H9 (cell line): ENCODE measurements at regions not wholly inside any gene's neighbourhood (a gene's known extent, or its start where the extent isn't known, plus 50 kb on each side); places are given as distances from the start of the nearest gene placed in this dataset.

ENCODE experiments used
- DNase-seq: peaks from one replicate; pipeline ENCODE4 v3.0.0-alpha.2; 2017
- H2AFZ ChIP-seq: one replicate; pipeline ENCODE4 v1.6.1; 2013; ENCODE audit warnings: mild to moderate bottlenecking, low read length, control low read depth, moderate library complexity
- H2AK5ac ChIP-seq: 2 replicates; pipeline ENCODE4 v1.6.1; 2013; ENCODE audit warnings: low read length, control low read depth, mixed read lengths; ENCODE audit not compliant: insufficient read length
- H2BK120ac ChIP-seq: one replicate; pipeline ENCODE4 v1.6.1; 2013; ENCODE audit warnings: low read depth, mild to moderate bottlenecking, low read length, control low read depth, inconsistent platforms; ENCODE audit not compliant: poor library complexity, severe bottlenecking
- H2BK12ac ChIP-seq: 2 replicates; pipeline ENCODE4 v1.6.1; 2013; ENCODE audit warnings: low read length, control low read depth, mixed read lengths, low read depth; ENCODE audit not compliant: insufficient read length
- H2BK15ac ChIP-seq: 2 replicates; pipeline ENCODE4 v1.6.1; 2013; ENCODE audit warnings: low read depth, low read length, control low read depth
- H2BK20ac ChIP-seq: one replicate; pipeline ENCODE4 v1.6.1; 2013; ENCODE audit warnings: low read depth, mild to moderate bottlenecking, low read length, control low read depth, inconsistent platforms; ENCODE audit not compliant: poor library complexity, severe bottlenecking
- H2BK5ac ChIP-seq: 2 replicates; pipeline ENCODE4 v1.6.1; 2013; ENCODE audit warnings: low read length, control low read depth, mixed read lengths; ENCODE audit not compliant: insufficient read length
- H3K14ac ChIP-seq: 2 replicates; pipeline ENCODE4 v1.6.1; 2013; ENCODE audit warnings: low read length, control low read depth; ENCODE audit not compliant: insufficient read depth
- H3K18ac ChIP-seq: 2 replicates; pipeline ENCODE4 v1.6.1; 2013; ENCODE audit warnings: low read depth, mild to moderate bottlenecking, mixed read lengths, low read length, control low read depth; ENCODE audit not compliant: insufficient read length
- H3K23ac ChIP-seq: 2 replicates; pipeline ENCODE4 v1.6.1; 2013; ENCODE audit warnings: low read length, control low read depth, mixed read lengths, low read depth; ENCODE audit not compliant: insufficient read length
- H3K23me2 ChIP-seq: 2 replicates; pipeline ENCODE4 v1.6.1; 2013; ENCODE audit warnings: low read depth, mild to moderate bottlenecking, mixed read lengths, low read length, control low read depth; ENCODE audit not compliant: insufficient read length, poor library complexity, severe bottlenecking
- H3K27ac ChIP-seq: 2 replicates; pipeline ENCODE4 v1.5.1; 2013; ENCODE audit warnings: low read length, control low read depth, mixed read lengths, low read depth; ENCODE audit not compliant: insufficient read length
- H3K27me3 ChIP-seq: 2 replicates; pipeline ENCODE4 v1.6.1; 2013; ENCODE audit warnings: low read length, control low read depth, inconsistent platforms; ENCODE audit not compliant: insufficient read depth
- H3K4ac ChIP-seq: 2 replicates; pipeline ENCODE4 v1.6.1; 2013; ENCODE audit warnings: low read depth, mild to moderate bottlenecking, control low read depth, inconsistent platforms, low read length, moderate library complexity
- H3K4me1 ChIP-seq: 2 replicates; pipeline ENCODE4 v1.6.1; 2013; ENCODE audit warnings: low read length, control low read depth, inconsistent platforms; ENCODE audit not compliant: insufficient read depth
- H3K4me2 ChIP-seq: 2 replicates; pipeline ENCODE4 v1.6.1; 2013; ENCODE audit warnings: low read length, control low read depth, mixed read lengths; ENCODE audit not compliant: insufficient read length, insufficient read depth
- H3K56ac ChIP-seq: 2 replicates; pipeline ENCODE4 v1.6.1; 2013; ENCODE audit warnings: low read depth, mild to moderate bottlenecking, mixed read lengths, low read length, control low read depth; ENCODE audit not compliant: insufficient read length
- H3K79me1 ChIP-seq: 2 replicates; pipeline ENCODE4 v1.6.1; 2013; ENCODE audit warnings: low read depth, mild to moderate bottlenecking, moderate library complexity, low read length, control low read depth, inconsistent platforms; ENCODE audit not compliant: insufficient read depth, poor library complexity, severe bottlenecking
- H3K79me2 ChIP-seq: 2 replicates; pipeline ENCODE4 v1.6.1; 2013; ENCODE audit warnings: low read length, control low read depth, inconsistent platforms; ENCODE audit not compliant: insufficient read depth
- H3K9ac ChIP-seq: 2 replicates; pipeline ENCODE4 v1.6.1; 2013; ENCODE audit warnings: low read length, control low read depth, mixed read lengths; ENCODE audit not compliant: insufficient read length; ENCODE audit errors: extremely low read depth
- H3K9me3 ChIP-seq: one replicate; pipeline ENCODE4 v1.6.1; 2013; ENCODE audit warnings: low read depth, low read length, inconsistent platforms; ENCODE audit not compliant: control insufficient read depth
- H3T11ph ChIP-seq: one replicate; pipeline ENCODE4 v1.6.1; 2013; ENCODE audit warnings: mild to moderate bottlenecking, low read length, control low read depth, inconsistent platforms
- H4K20me1 ChIP-seq: one replicate; pipeline ENCODE4 v1.6.1; 2013; ENCODE audit not compliant: control insufficient read depth, insufficient read length, insufficient read depth
- H4K5ac ChIP-seq: 2 replicates; pipeline ENCODE4 v1.6.1; 2013; ENCODE audit warnings: low read depth, mild to moderate bottlenecking, mixed read lengths, low read length, control low read depth; ENCODE audit not compliant: insufficient read length
- H4K8ac ChIP-seq: replicated peaks from 2 replicates; pipeline ENCODE4 v1.6.1; 2013; ENCODE audit warnings: low read length, control low read depth, mixed read lengths, low read depth; ENCODE audit not compliant: insufficient read length
- H4K91ac ChIP-seq: 2 replicates; pipeline ENCODE4 v1.6.1; 2013; ENCODE audit warnings: low read depth, mild to moderate bottlenecking, moderate library complexity, mixed read lengths, low read length, control low read depth; ENCODE audit not compliant: insufficient read length
- H3K27ac Mint-ChIP-seq, 3 experiments: 2 replicates in 2 of 3; 3 replicates in 1 of 3; pipeline ENCODE4 v1.8.0; 2020 to 2021; ENCODE audit warnings: mixed read lengths in 3 of 3, mild to moderate bottlenecking in 1 of 3, moderate library complexity in 1 of 3
- H3K27me3 Mint-ChIP-seq: 2 replicates; pipeline ENCODE4 v1.8.0; 2021; ENCODE audit warnings: low read depth, mild to moderate bottlenecking, moderate library complexity, mixed read lengths
- H3K36me3 Mint-ChIP-seq, 3 experiments: 2 replicates in 2 of 3; 3 replicates in 1 of 3; pipeline ENCODE4 v1.8.0; 2020 to 2021; ENCODE audit warnings: low read depth in 3 of 3, mixed read lengths in 3 of 3; ENCODE audit not compliant: insufficient read depth in 1 of 3
- H3K4me1 Mint-ChIP-seq, 2 experiments: 2 replicates each; pipeline ENCODE4 v1.8.0; 2020; ENCODE audit warnings: mixed read lengths in 2 of 2
- H3K4me3 Mint-ChIP-seq, 2 experiments: 2 replicates in 1 of 2; 3 replicates in 1 of 2; pipeline ENCODE4 v1.8.0; 2020 to 2021; ENCODE audit warnings: mild to moderate bottlenecking in 2 of 2, mixed read lengths in 2 of 2, moderate library complexity in 1 of 2
- H3K9me3 Mint-ChIP-seq, 2 experiments: 2 replicates in 1 of 2; 3 replicates in 1 of 2; pipeline ENCODE4 v1.8.0; 2020; ENCODE audit warnings: mild to moderate bottlenecking in 2 of 2, mixed read lengths in 2 of 2, moderate library complexity in 1 of 2
- WGBS: extraction: QIAGEN DNeasy Blood & Tissue Kit; methylation state at CpG from one replicate; pipeline ENCODE4 v1.1.7; 2013; ENCODE audit warnings: missing lambda C conversion rate, low lambda C conversion rate, mixed read lengths; ENCODE audit not compliant: insufficient read length; ENCODE audit errors: extremely low coverage; 5-methylcytosine and 5-hydroxymethylcytosine counted together
- TF ChIP-seq, protein P1 (sequence below): fragments of 200-600 bp; sonication (generic); conservative IDR thresholded peaks from 3 replicates; pipeline ENCODE4 v1.8.0; 2021; ENCODE audit warnings: antibody characterized with exemption, mild to moderate bottlenecking

DNA sequence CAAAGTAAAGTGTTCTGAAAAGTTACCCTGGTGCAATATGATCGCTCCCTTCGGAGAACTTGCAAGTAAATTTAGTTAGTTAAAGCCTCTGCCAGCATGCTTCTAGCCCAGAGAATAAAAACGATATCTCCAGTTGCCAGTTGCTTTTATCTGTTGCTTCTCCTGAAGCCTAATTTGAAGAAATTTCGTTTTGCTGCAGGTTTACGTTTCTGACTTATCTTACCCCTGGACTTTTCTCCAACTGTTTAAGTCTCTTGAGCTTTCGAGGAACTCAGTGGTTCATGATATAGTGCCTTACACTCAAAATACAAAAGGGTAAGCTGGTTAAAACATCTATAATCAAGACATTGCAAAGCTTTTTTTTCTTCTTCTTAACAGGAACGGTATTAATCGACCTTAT lies 131.1 kb downstream of the FAM161A start:
- no peak for DNase-seq
- H3K23ac ChIP-seq, result no peak overlapping the region
- Mint-ChIP-seq H3K4me3 (no peak overlapping the region), H3K9me3 (peaks cover 2 to 3% of the 10 kb centered on the region in 2 experiments; a peak in 3 of 5 replicates), H3K27me3 (no peaks in the 10 kb centered on the region), H3K36me3 (no peaks in the 10 kb centered on the region), H3K27ac (no peak overlapping the region), H3K4me1 (no peaks in the 10 kb centered on the region)
- no peaks in the 10 kb centered on the region for H4K20me1 ChIP-seq
- H2AK5ac ChIP-seq, result no peak overlapping the region
- H3K18ac ChIP-seq, result no peak overlapping the region
- TF ChIP-seq, protein P1, sequence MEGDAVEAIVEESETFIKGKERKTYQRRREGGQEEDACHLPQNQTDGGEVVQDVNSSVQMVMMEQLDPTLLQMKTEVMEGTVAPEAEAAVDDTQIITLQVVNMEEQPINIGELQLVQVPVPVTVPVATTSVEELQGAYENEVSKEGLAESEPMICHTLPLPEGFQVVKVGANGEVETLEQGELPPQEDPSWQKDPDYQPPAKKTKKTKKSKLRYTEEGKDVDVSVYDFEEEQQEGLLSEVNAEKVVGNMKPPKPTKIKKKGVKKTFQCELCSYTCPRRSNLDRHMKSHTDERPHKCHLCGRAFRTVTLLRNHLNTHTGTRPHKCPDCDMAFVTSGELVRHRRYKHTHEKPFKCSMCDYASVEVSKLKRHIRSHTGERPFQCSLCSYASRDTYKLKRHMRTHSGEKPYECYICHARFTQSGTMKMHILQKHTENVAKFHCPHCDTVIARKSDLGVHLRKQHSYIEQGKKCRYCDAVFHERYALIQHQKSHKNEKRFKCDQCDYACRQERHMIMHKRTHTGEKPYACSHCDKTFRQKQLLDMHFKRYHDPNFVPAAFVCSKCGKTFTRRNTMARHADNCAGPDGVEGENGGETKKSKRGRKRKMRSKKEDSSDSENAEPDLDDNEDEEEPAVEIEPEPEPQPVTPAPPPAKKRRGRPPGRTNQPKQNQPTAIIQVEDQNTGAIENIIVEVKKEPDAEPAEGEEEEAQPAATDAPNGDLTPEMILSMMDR, result no peak
- no CpG with 5 or more reads among the region's 8 CpGs for WGBS
- no peaks in the 10 kb centered on the region for H3K4me1 ChIP-seq
- no peak overlapping the region for H2BK120ac ChIP-seq
- no peaks in the 10 kb centered on the region for H3K23me2 ChIP-seq
- H3K56ac ChIP-seq, result no peak overlapping the region
- H4K8ac ChIP-seq, result no peak overlapping the region
- no peaks in the 10 kb centered on the region for H3K79me2 ChIP-seq
- no peak overlapping the region for H3K4ac ChIP-seq
- no peak overlapping the region for H4K91ac ChIP-seq
- no peak overlapping the region for H3K4me2 ChIP-seq
- H2BK15ac ChIP-seq, result no peak overlapping the region
- H3K9ac ChIP-seq, result no peak overlapping the region
- no peaks in the 10 kb centered on the region for H3K9me3 ChIP-seq
- H4K5ac ChIP-seq, result no peak overlapping the region
- H2BK5ac ChIP-seq, result no peak overlapping the region
- no peak overlapping the region for H3T11ph ChIP-seq
- no peak overlapping the region for H2BK12ac ChIP-seq
- H3K14ac ChIP-seq, result no peak overlapping the region
- H2AFZ ChIP-seq, result no peak overlapping the region
- no peak overlapping the region for H2BK20ac ChIP-seq
- no peak overlapping the region for H3K27ac ChIP-seq
- H3K27me3 ChIP-seq, result no peaks in the 10 kb centered on the region
- H3K79me1 ChIP-seq, result no peaks in the 10 kb centered on the region
